ENCODE measurements at regions not wholly inside any gene's neighbourhood (a gene's known extent, or its start where the extent isn't known, plus 50 kb on each side); places are given as distances from the start of the nearest gene placed in this dataset.

DNA sequence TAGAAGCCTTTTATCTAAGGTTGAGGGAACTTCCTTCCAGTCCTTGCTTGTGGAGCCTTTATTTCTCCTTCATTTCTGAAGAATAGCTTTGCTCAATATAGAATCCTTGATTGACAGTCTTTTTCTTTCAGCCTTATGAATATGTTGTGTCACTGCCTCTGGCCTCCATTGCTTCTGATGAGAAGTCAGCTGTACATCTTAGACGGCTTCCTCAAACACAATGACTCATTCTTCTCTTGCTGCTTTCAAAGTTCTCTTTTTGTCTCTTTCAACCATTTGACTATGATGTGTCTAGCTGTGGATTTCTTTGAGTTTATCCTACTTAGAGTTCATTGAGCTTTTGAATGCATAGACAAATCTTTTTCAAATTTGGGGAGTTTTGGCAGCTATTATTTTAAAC lies 893.2 kb downstream of the BRD1 start:
- TF ChIP-seq, protein P1, sequence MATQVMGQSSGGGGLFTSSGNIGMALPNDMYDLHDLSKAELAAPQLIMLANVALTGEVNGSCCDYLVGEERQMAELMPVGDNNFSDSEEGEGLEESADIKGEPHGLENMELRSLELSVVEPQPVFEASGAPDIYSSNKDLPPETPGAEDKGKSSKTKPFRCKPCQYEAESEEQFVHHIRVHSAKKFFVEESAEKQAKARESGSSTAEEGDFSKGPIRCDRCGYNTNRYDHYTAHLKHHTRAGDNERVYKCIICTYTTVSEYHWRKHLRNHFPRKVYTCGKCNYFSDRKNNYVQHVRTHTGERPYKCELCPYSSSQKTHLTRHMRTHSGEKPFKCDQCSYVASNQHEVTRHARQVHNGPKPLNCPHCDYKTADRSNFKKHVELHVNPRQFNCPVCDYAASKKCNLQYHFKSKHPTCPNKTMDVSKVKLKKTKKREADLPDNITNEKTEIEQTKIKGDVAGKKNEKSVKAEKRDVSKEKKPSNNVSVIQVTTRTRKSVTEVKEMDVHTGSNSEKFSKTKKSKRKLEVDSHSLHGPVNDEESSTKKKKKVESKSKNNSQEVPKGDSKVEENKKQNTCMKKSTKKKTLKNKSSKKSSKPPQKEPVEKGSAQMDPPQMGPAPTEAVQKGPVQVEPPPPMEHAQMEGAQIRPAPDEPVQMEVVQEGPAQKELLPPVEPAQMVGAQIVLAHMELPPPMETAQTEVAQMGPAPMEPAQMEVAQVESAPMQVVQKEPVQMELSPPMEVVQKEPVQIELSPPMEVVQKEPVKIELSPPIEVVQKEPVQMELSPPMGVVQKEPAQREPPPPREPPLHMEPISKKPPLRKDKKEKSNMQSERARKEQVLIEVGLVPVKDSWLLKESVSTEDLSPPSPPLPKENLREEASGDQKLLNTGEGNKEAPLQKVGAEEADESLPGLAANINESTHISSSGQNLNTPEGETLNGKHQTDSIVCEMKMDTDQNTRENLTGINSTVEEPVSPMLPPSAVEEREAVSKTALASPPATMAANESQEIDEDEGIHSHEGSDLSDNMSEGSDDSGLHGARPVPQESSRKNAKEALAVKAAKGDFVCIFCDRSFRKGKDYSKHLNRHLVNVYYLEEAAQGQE (IDR thresholded peaks at IDR 0.05; ENCODE audit: unreplicated experiment), result no peak
- TF ChIP-seq, protein P2, sequence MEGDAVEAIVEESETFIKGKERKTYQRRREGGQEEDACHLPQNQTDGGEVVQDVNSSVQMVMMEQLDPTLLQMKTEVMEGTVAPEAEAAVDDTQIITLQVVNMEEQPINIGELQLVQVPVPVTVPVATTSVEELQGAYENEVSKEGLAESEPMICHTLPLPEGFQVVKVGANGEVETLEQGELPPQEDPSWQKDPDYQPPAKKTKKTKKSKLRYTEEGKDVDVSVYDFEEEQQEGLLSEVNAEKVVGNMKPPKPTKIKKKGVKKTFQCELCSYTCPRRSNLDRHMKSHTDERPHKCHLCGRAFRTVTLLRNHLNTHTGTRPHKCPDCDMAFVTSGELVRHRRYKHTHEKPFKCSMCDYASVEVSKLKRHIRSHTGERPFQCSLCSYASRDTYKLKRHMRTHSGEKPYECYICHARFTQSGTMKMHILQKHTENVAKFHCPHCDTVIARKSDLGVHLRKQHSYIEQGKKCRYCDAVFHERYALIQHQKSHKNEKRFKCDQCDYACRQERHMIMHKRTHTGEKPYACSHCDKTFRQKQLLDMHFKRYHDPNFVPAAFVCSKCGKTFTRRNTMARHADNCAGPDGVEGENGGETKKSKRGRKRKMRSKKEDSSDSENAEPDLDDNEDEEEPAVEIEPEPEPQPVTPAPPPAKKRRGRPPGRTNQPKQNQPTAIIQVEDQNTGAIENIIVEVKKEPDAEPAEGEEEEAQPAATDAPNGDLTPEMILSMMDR (conservative IDR thresholded peaks at IDR 0.05; ENCODE audit: low read depth in 2 of 2), result no peak

Measured in GM23338 (cell line).